B cell (primary cell): ENCODE measurements at regions not wholly inside any gene's neighbourhood (a gene's known extent, or its start where the extent isn't known, plus 50 kb on each side); places are given as distances from the start of the nearest gene placed in this dataset.

ENCODE experiments used
- ATAC-seq: fragments of 200-7000 bp; cut with Tn5 transposase; one replicate; pipeline ENCODE4 v1.10.0; 2021; ENCODE audit warnings: low read depth, mild to moderate bottlenecking, moderate number of reproducible peaks, moderate library complexity
- CTCF ChIA-PET: fragments of 350-600 bp; sonication (Branson Sonifier 250); formaldehyde crosslinking; loops from one replicate; lab custom pipeline; 2021; ENCODE audit warnings: antibody characterized with exemption, inconsistent platforms; lab: Charles Lee
- POLR2A ChIA-PET: fragments of 350-600 bp; sonication (Branson Sonifier 250); formaldehyde crosslinking; loops from one replicate; lab custom pipeline; 2021; ENCODE audit warnings: antibody characterized with exemption; lab: Charles Lee
- DNase-seq: peaks from one replicate; pipeline ENCODE4 v3.0.0; 2013
- H2AFZ ChIP-seq: 2 replicates; pipeline ENCODE4 v1.6.1; 2012; ENCODE audit warnings: mild to moderate bottlenecking, low read depth, low read length; ENCODE audit not compliant: insufficient read depth, poor library complexity, severe bottlenecking
- H3K27ac ChIP-seq, 2 donors: 1 replicate in 1 of 2; 2 replicates in 1 of 2; pipeline ENCODE4 v1.5.1; 2012 to 2013; ENCODE audit warnings: low read length in 2 of 2, mild to moderate bottlenecking in 2 of 2, moderate library complexity in 1 of 2
- H3K27me3 ChIP-seq, 4 experiments: fragments of 200-600 bp in 1 of 4; sonication (generic) in 1 of 4; replicated peaks in 1 of 4; 1 replicate in 2 of 4; 2 replicates in 2 of 4; pipeline versions ENCODE4 v1.6.1 to v1.7.0; 2013 to 2016; ENCODE audit warnings: low read length in 3 of 4, mild to moderate bottlenecking in 2 of 4, mixed read lengths in 1 of 4, moderate library complexity in 1 of 4; ENCODE audit not compliant: insufficient read depth in 4 of 4, control insufficient read depth in 3 of 4; ENCODE audit errors: control extremely low read depth in 1 of 4
- H3K36me3 ChIP-seq, 2 experiments: replicated peaks in 1 of 2; 1 replicate in 1 of 2; 2 replicates in 1 of 2; pipeline versions ENCODE4 v1.6.1 to v1.7.1; 2013; ENCODE audit warnings: low read length in 1 of 2; ENCODE audit not compliant: insufficient read depth in 2 of 2, control insufficient read depth in 1 of 2; ENCODE audit errors: control extremely low read depth in 1 of 2, extremely low read depth in 1 of 2
- H3K4me1 ChIP-seq, 2 donors: fragments of 200-600 bp in 1 of 2; sonication (generic) in 1 of 2; 1 replicate in 1 of 2; 2 replicates in 1 of 2; pipeline versions ENCODE4 v1.5.1 to v1.6.1; 2013 to 2017; ENCODE audit warnings: low read length in 2 of 2; ENCODE audit not compliant: control insufficient read depth in 2 of 2, insufficient read depth in 2 of 2
- H3K4me2 ChIP-seq: replicated peaks from 2 replicates; pipeline ENCODE3; 2012; ENCODE audit warnings: mild to moderate bottlenecking, low read depth, low read length; ENCODE audit not compliant: poor library complexity, severe bottlenecking
- H3K4me3 ChIP-seq, 5 experiments: fragments of 200-600 bp in 1 of 5; sonication (generic) in 1 of 5; 1 replicate in 3 of 5; 2 replicates in 2 of 5; pipeline versions ENCODE4 v1.5.1 to v1.7.0; 2011 to 2016; ENCODE audit warnings: low read length in 4 of 5, mild to moderate bottlenecking in 4 of 5, low read depth in 2 of 5, control low read depth in 1 of 5, moderate library complexity in 1 of 5; ENCODE audit not compliant: insufficient read depth in 1 of 5; ENCODE audit errors: control extremely low read depth in 1 of 5, extremely low read depth in 1 of 5
- H3K79me2 ChIP-seq: fragments of 200-600 bp; sonication (generic); one replicate; pipeline ENCODE4 v1.6.0; 2016; ENCODE audit warnings: low read length; ENCODE audit not compliant: control insufficient read depth, insufficient read depth
- H3K9ac ChIP-seq: fragments of 200-600 bp; sonication (generic); 2 replicates; pipeline ENCODE4 v1.6.1; 2017; ENCODE audit warnings: mild to moderate bottlenecking, low read length, moderate library complexity
- H3K9me3 ChIP-seq, 3 donors: one replicate each; pipeline versions ENCODE4 v1.6.1 to v1.7.1; 2013; ENCODE audit warnings: low read length in 2 of 3; ENCODE audit not compliant: control insufficient read depth in 2 of 3, insufficient read depth in 1 of 3; ENCODE audit errors: control extremely low read depth in 1 of 3
- H4K20me1 ChIP-seq: 2 replicates; pipeline ENCODE4 v1.6.0; 2012; ENCODE audit warnings: mild to moderate bottlenecking, low read length; ENCODE audit not compliant: insufficient read depth, control insufficient read depth, poor library complexity, severe bottlenecking
- H3K27ac Mint-ChIP-seq: one replicate; pipeline ENCODE4 v1.8.0; 2021; ENCODE audit warnings: mixed read lengths
- H3K27me3 Mint-ChIP-seq: one replicate; pipeline ENCODE4 v1.8.0; 2021; ENCODE audit warnings: mixed read lengths
- H3K4me1 Mint-ChIP-seq: one replicate; pipeline ENCODE4 v1.8.0; 2021; ENCODE audit warnings: mixed read lengths
- H3K4me3 Mint-ChIP-seq: one replicate; pipeline ENCODE4 v1.8.0; 2021; ENCODE audit warnings: mixed read lengths
- H3K9me3 Mint-ChIP-seq: one replicate; pipeline ENCODE4 v1.8.0; 2022; ENCODE audit warnings: mixed read lengths; ENCODE audit not compliant: insufficient read depth
- CTCF ChIP-seq: fragments of 200-600 bp; IDR thresholded peaks from one replicate; pipeline ENCODE4 v1.8.0; 2022; ENCODE audit warnings: antibody characterized with exemption, mild to moderate bottlenecking
- EZH2 ChIP-seq: IDR thresholded peaks from 2 replicates; pipeline ENCODE4 v1.6.1; 2012; ENCODE audit warnings: borderline replicate concordance, low read depth, mild to moderate bottlenecking, moderate library complexity, low read length; ENCODE audit not compliant: insufficient read depth, poor library complexity, severe bottlenecking
- WGBS: methylation state at CpG from one replicate; pipeline ENCODE4 v1.1.5; 2013; ENCODE audit warnings: missing lambda C conversion rate; ENCODE audit not compliant: insufficient coverage; 5-methylcytosine and 5-hydroxymethylcytosine counted together
- intact Hi-C: fragments of 100-400 bp; cut with micrococcal nuclease; formaldehyde crosslinking; loops from one replicate; pipeline ENCODE4 v1.10.0; 2022

- no peaks in the 10 kb centered on the region for H3K79me2 ChIP-seq
- DNase-seq = no peak
- H3K36me3 ChIP-seq = no peaks in the 10 kb centered on the region
- H3K9me3 Mint-ChIP-seq = no peaks in the 10 kb centered on the region
- H3K27me3 ChIP-seq = peaks cover 0 to 4% (median under 1%) of the 10 kb centered on the region in 4 experiments
- no peaks in the 10 kb centered on the region for H3K4me1 ChIP-seq
- POLR2A ChIA-PET = no interaction called here
- intact Hi-C loops = no loop called here
- no peak for TF ChIP-seq EZH2
- no peak for TF ChIP-seq CTCF
- no peak overlapping the region for H3K4me3 Mint-ChIP-seq
- H3K9me3 ChIP-seq = no peaks in the 10 kb centered on the region
- H4K20me1 ChIP-seq = no peaks in the 10 kb centered on the region
- no peak overlapping the region for H3K4me2 ChIP-seq
- 42% methylated on average over 2 of the region's 3 CpGs for WGBS
- no peak overlapping the region for H3K27ac Mint-ChIP-seq
- no peaks in the 10 kb centered on the region for H3K4me1 Mint-ChIP-seq
- H3K9ac ChIP-seq = no peak overlapping the region
- no peak for ATAC-seq
- CTCF ChIA-PET = no interaction called here
- no peak overlapping the region for H2AFZ ChIP-seq
- no peak overlapping the region for H3K27ac ChIP-seq
- peaks cover 10% of the 10 kb centered on the region for H3K27me3 Mint-ChIP-seq
- H3K4me3 ChIP-seq = no peak overlapping the region
These were observed 597.6 kb downstream of the MATN1 start for GRCh38 chr1:30125821-30126170.

- no peaks in the 10 kb centered on the region for H3K36me3 ChIP-seq
- H3K27ac ChIP-seq = no peak overlapping the region
- H3K79me2 ChIP-seq = no peaks in the 10 kb centered on the region
- H3K9me3 ChIP-seq = no peaks in the 10 kb centered on the region
- no peak overlapping the region for H2AFZ ChIP-seq
- Mint-ChIP-seq H3K4me1 (no peaks in the 10 kb centered on the region), H3K4me3 (no peak overlapping the region), H3K27ac (no peak overlapping the region), H3K27me3 (peaks cover 10% of the 10 kb centered on the region), H3K9me3 (no peaks in the 10 kb centered on the region)
- no peak for DNase-seq
- no peaks in the 10 kb centered on the region for H3K4me1 ChIP-seq
- POLR2A ChIA-PET = no interaction called here
- no peak overlapping the region for H3K4me2 ChIP-seq
- no peaks in the 10 kb centered on the region for H4K20me1 ChIP-seq
- WGBS = 80% methylated on average over 5 of the region's 8 CpGs
- peaks cover 0 to 4% (median 0%) of the 10 kb centered on the region in 4 experiments for H3K27me3 ChIP-seq
- H3K9ac ChIP-seq = no peak overlapping the region
- CTCF ChIA-PET = no interaction called here
- no peak overlapping the region for H3K4me3 ChIP-seq
- ATAC-seq = no peak
- TF ChIP-seq CTCF (no peak), EZH2 (no peak)
- intact Hi-C loops = no loop called here
These were observed 598.2 kb downstream of the MATN1 start for GRCh38 chr1:30125021-30125820.
